ENCODE measurements at regions not wholly inside any gene's neighbourhood (a gene's known extent, or its start where the extent isn't known, plus 50 kb on each side); places are given as distances from the start of the nearest gene placed in this dataset.

- TF ChIP-seq RBFOX2 (IDR thresholded peaks at IDR 0.05; ENCODE audit: low read depth, low read length) (no peak), CTCF (IDR thresholded peaks at IDR 0.05 in 2 of 3, conservative IDR thresholded peaks at IDR 0.05 in 1 of 3; ENCODE audit: insufficient read depth in 2 of 3, low read depth in 1 of 3, low read length in 3 of 3) (no peak)
Observed at GRCh38 chr12:39105111-39105510, 199.7 kb upstream of the CPNE8 start.

Data from K562 (cell line).